HEK293 (cell line): ENCODE measurements at regions not wholly inside any gene's neighbourhood (a gene's known extent, or its start where the extent isn't known, plus 50 kb on each side); places are given as distances from the start of the nearest gene placed in this dataset.

Experiments
- CTCF ChIA-PET: fragments of 350-600 bp; formaldehyde crosslinking; extraction: SDS; loops from one replicate; lab custom pipeline; 2021; ENCODE audit warnings: antibody characterized with exemption; lab: Yijun Ruan, JAX
- POLR2A ChIA-PET: fragments of 300-600 bp; formaldehyde crosslinking; extraction: SDS; loops from one replicate; lab custom pipeline; 2020; ENCODE audit warnings: antibody characterized with exemption, inconsistent platforms; lab: Yijun Ruan, JAX
- H3K27ac ChIP-seq: fragments of 200-500 bp; sonication (Bioruptor generic); 2 replicates; pipeline ENCODE4 v1.5.1; 2014; ENCODE audit warnings: low read depth, low read length, control low read depth, inconsistent platforms; ENCODE audit errors: extremely low read depth
- H3K36me3 ChIP-seq, 2 experiments: fragments of 200-500 bp in 1 of 2; sonication (Bioruptor generic) in 1 of 2; 1 replicate in 1 of 2; 2 replicates in 1 of 2; pipeline ENCODE4 v1.5.1; 2014 to 2017; ENCODE audit warnings: inconsistent platforms in 2 of 2, low read length in 2 of 2; ENCODE audit not compliant: control insufficient read depth in 2 of 2, insufficient read depth in 1 of 2
- H3K4me1 ChIP-seq: fragments of 200-500 bp; sonication (Bioruptor generic); 2 replicates; pipeline ENCODE4 v1.5.1; 2014; ENCODE audit warnings: mild to moderate bottlenecking, low read length, inconsistent platforms; ENCODE audit not compliant: control insufficient read depth, insufficient read depth
- H3K4me3 ChIP-seq: 2 replicates; pipeline ENCODE4 v1.5.1; 2011; ENCODE audit warnings: low read depth, mild to moderate bottlenecking, control low read depth, low read length, moderate library complexity
- H3K9me3 ChIP-seq: fragments of 200-500 bp; sonication (Bioruptor generic); 2 replicates; pipeline ENCODE4 v1.5.1; 2014; ENCODE audit warnings: low read depth, low read length, inconsistent platforms; ENCODE audit not compliant: control insufficient read depth, insufficient read depth
- BCL6B ChIP-seq: fragments of 450-650 bp; formaldehyde crosslinking; IDR thresholded peaks from 2 replicates; pipeline ENCODE4 v1.5.1; 2017; ENCODE audit warnings: missing biosample characterization, missing genetic modification characterization
- GLI4 ChIP-seq: fragments of 450-650 bp; formaldehyde crosslinking; IDR thresholded peaks from 2 replicates; pipeline ENCODE4 v1.5.1; 2016; ENCODE audit warnings: missing biosample characterization, missing genetic modification characterization
- HIC1 ChIP-seq: fragments of 450-650 bp; formaldehyde crosslinking; IDR thresholded peaks from 2 replicates; pipeline ENCODE4 v1.5.1; 2016; ENCODE audit warnings: missing biosample characterization, missing genetic modification characterization
- KLF10 ChIP-seq: fragments of 450-650 bp; IDR thresholded peaks from 2 replicates; pipeline ENCODE4 v1.5.1; 2018; ENCODE audit warnings: missing biosample characterization, mild to moderate bottlenecking, missing genetic modification characterization
- PATZ1 ChIP-seq: fragments of 450-650 bp; formaldehyde crosslinking; IDR thresholded peaks from 2 replicates; pipeline ENCODE4 v1.5.1; 2016; ENCODE audit warnings: missing biosample characterization, missing genetic modification characterization
- PRDM6 ChIP-seq: fragments of 450-650 bp; formaldehyde crosslinking; IDR thresholded peaks from 2 replicates; pipeline ENCODE4 v1.5.1; 2017; ENCODE audit warnings: missing biosample characterization, missing genetic modification characterization
- REPIN1 ChIP-seq: fragments of 450-650 bp; formaldehyde crosslinking; IDR thresholded peaks from 2 replicates; pipeline ENCODE4 v1.5.1; 2017; ENCODE audit warnings: missing biosample characterization, missing genetic modification characterization, low read depth
- ZBTB1 ChIP-seq: fragments of 450-650 bp; formaldehyde crosslinking; IDR thresholded peaks from 2 replicates; pipeline ENCODE4 v1.5.1; 2016; ENCODE audit warnings: missing biosample characterization, missing genetic modification characterization
- ZBTB10 ChIP-seq: fragments of 450-650 bp; formaldehyde crosslinking; IDR thresholded peaks from 2 replicates; pipeline ENCODE4 v1.5.1; 2016; ENCODE audit warnings: missing biosample characterization, missing genetic modification characterization
- ZFHX2 ChIP-seq: fragments of 450-650 bp; formaldehyde crosslinking; conservative IDR thresholded peaks from 2 replicates; pipeline ENCODE4 v1.5.1; 2016; ENCODE audit warnings: missing biosample characterization, missing genetic modification characterization
- ZFP3 ChIP-seq: fragments of 450-650 bp; formaldehyde crosslinking; IDR thresholded peaks from 2 replicates; pipeline ENCODE4 v1.5.1; 2016; ENCODE audit warnings: low read depth, missing biosample characterization, missing genetic modification characterization
- ZNF146 ChIP-seq: fragments of 450-650 bp; formaldehyde crosslinking; IDR thresholded peaks from 2 replicates; pipeline ENCODE4 v1.5.1; 2016; ENCODE audit warnings: missing biosample characterization, missing genetic modification characterization
- ZNF24 ChIP-seq: fragments of 450-650 bp; formaldehyde crosslinking; IDR thresholded peaks from 2 replicates; pipeline ENCODE4 v1.5.1; 2016; ENCODE audit warnings: missing biosample characterization, missing genetic modification characterization
- ZNF350 ChIP-seq: fragments of 450-650 bp; formaldehyde crosslinking; IDR thresholded peaks from 2 replicates; pipeline ENCODE4 v1.5.0; 2017; ENCODE audit warnings: missing biosample characterization, mild to moderate bottlenecking, missing genetic modification characterization
- ZNF416 ChIP-seq: fragments of 450-650 bp; formaldehyde crosslinking; IDR thresholded peaks from 2 replicates; pipeline ENCODE4 v1.5.1; 2016; ENCODE audit warnings: missing biosample characterization, missing genetic modification characterization
- ZNF488 ChIP-seq: fragments of 450-650 bp; formaldehyde crosslinking; IDR thresholded peaks from 2 replicates; pipeline ENCODE4 v1.5.1; 2016; ENCODE audit warnings: missing biosample characterization, missing genetic modification characterization
- ZNF530 ChIP-seq: fragments of 450-650 bp; formaldehyde crosslinking; IDR thresholded peaks from 2 replicates; pipeline ENCODE4 v1.5.1; 2016; ENCODE audit warnings: low read depth, missing biosample characterization, missing genetic modification characterization
- ZNF549 ChIP-seq: fragments of 450-650 bp; IDR thresholded peaks from 2 replicates; pipeline ENCODE4 v1.5.1; 2018; ENCODE audit warnings: missing biosample characterization, missing genetic modification characterization, mild to moderate bottlenecking, inconsistent platforms, moderate library complexity
- ZNF555 ChIP-seq: fragments of 450-650 bp; formaldehyde crosslinking; conservative IDR thresholded peaks from 2 replicates; pipeline ENCODE4 v1.5.1; 2017; ENCODE audit warnings: missing biosample characterization, mild to moderate bottlenecking, missing genetic modification characterization, inconsistent platforms
- ZNF629 ChIP-seq: fragments of 450-650 bp; formaldehyde crosslinking; IDR thresholded peaks from 2 replicates; pipeline ENCODE4 v1.5.1; 2017; ENCODE audit warnings: missing biosample characterization, missing genetic modification characterization
- ZNF654 ChIP-seq: fragments of 450-650 bp; formaldehyde crosslinking; IDR thresholded peaks from 2 replicates; pipeline ENCODE4 v1.5.1; 2016; ENCODE audit warnings: low read depth, missing biosample characterization, missing genetic modification characterization
- ZNF664 ChIP-seq: fragments of 450-650 bp; formaldehyde crosslinking; IDR thresholded peaks from 2 replicates; pipeline ENCODE4 v1.5.1; 2016; ENCODE audit warnings: missing biosample characterization, missing genetic modification characterization
- ZNF704 ChIP-seq: fragments of 450-650 bp; formaldehyde crosslinking; IDR thresholded peaks from 2 replicates; pipeline ENCODE4 v1.5.1; 2016; ENCODE audit warnings: missing biosample characterization, missing genetic modification characterization
- ZNF776 ChIP-seq: fragments of 450-650 bp; formaldehyde crosslinking; IDR thresholded peaks from 2 replicates; pipeline ENCODE4 v1.5.0; 2017; ENCODE audit warnings: missing biosample characterization, missing genetic modification characterization, borderline replicate concordance

GRCh38 chr4:91924625-91925024, 379.1 kb upstream of the GRID2 start:
- ChIA-PET POLR2A (no interaction called here), CTCF (no interaction called here)
- no peaks in the 10 kb centered on the region for H3K9me3 ChIP-seq
- H3K36me3 ChIP-seq = no peaks in the 10 kb centered on the region
- TF ChIP-seq BCL6B (tag by site-specific recombination) (no peak), ZBTB10 (tag by site-specific recombination) (no peak), ZNF629 (tag by site-specific recombination) (no peak), ZNF146 (no peak), ZBTB1 (tag by site-specific recombination) (no peak), ZFHX2 (tag by site-specific recombination) (no peak), ZNF555 (tag by site-specific recombination) (no peak), ZNF530 (tag by site-specific recombination) (no peak), PATZ1 (tag by site-specific recombination) (no peak), ZNF664 (tag by site-specific recombination) (no peak), REPIN1 (tag by site-specific recombination) (no peak), ZNF24 (tag by site-specific recombination) (no peak)
- no peak overlapping the region for H3K27ac ChIP-seq
- H3K4me3 ChIP-seq = no peak overlapping the region
- H3K4me1 ChIP-seq = no peaks in the 10 kb centered on the region

GRCh38 chr4:91935217-91935616, 368.5 kb upstream of the GRID2 start:
- no peak overlapping the region for H3K4me3 ChIP-seq
- ChIA-PET CTCF (no interaction called here), POLR2A (no interaction called here)
- no peak overlapping the region for H3K27ac ChIP-seq
- H3K36me3 ChIP-seq = no peaks in the 10 kb centered on the region
- H3K9me3 ChIP-seq = no peaks in the 10 kb centered on the region
- H3K4me1 ChIP-seq = no peaks in the 10 kb centered on the region
- TF ChIP-seq ZNF416 (no peak), ZNF549 (tag by site-specific recombination) (no peak), ZNF488 (tag by site-specific recombination) (no peak), ZNF776 (tag by site-specific recombination) (no peak), ZNF530 (tag by site-specific recombination) (no peak), ZNF555 (tag by site-specific recombination) (no peak), GLI4 (tag by site-specific recombination) (no peak), ZNF654 (tag by site-specific recombination) (no peak), HIC1 (tag by site-specific recombination) (no peak), ZNF350 (tag by site-specific recombination) (no peak), ZFP3 (tag by site-specific recombination) (no peak), ZNF704 (no peak), KLF10 (no peak), PRDM6 (tag by site-specific recombination) (no peak), ZNF664 (tag by site-specific recombination) (no peak)
